ENCODE measurements at regions not wholly inside any gene's neighbourhood (a gene's known extent, or its start where the extent isn't known, plus 50 kb on each side); places are given as distances from the start of the nearest gene placed in this dataset.

GRCh38 chr15:69666441-69666882 lies 213.8 kb downstream of the RPLP1 start:
- H2BK20ac ChIP-seq (ENCODE audit: low read depth, low read length) = no peak overlapping the region
- no peak overlapping the region for H4K5ac ChIP-seq (ENCODE audit: low read depth, low read length)
- no peak overlapping the region for H3K27ac ChIP-seq (ENCODE audit: insufficient read depth, low read length)
- CTCF ChIA-PET = no interaction called here
- ATAC-seq (ENCODE audit: low read depth) = no peak
- no peak overlapping the region for H3K14ac ChIP-seq (replicated peaks; ENCODE audit: low read depth, low read length)
- dilution Hi-C loops (cut with HindIII; ENCODE audit: low sequenced_read_pairs, unreplicated experiment) (no loop called here), in situ Hi-C loops (cut with MboI; ENCODE audit: low sequenced_read_pairs) (no loop called here), intact Hi-C loops (cut with micrococcal nuclease) (no loop called here)
- H3K18ac ChIP-seq (ENCODE audit: low read depth, low read length) = no peak overlapping the region
- H3K9me3 ChIP-seq (ENCODE audit: control insufficient read depth, insufficient read depth, low read length) = no peaks in the 10 kb centered on the region
- 50% methylated on average over 1 of the region's 10 CpGs; no CpG with 5 or more reads in 1 of the 2 experiments for WGBS, 2 experiments (ENCODE audit: extremely low coverage in 2 of 2, insufficient read length in 1 of 2)
- peaks cover 2% of the 10 kb centered on the region; the same call in 1 of the 2 replicates for H3K9me1 ChIP-seq (ENCODE audit: insufficient read depth, low read length)
- no peaks in the 10 kb centered on the region for H3K79me1 ChIP-seq (ENCODE audit: low read depth in 1 of 2, low read length in 2 of 2)
- H3K4ac ChIP-seq (ENCODE audit: low read depth, low read length) = no peak overlapping the region
- no peak overlapping the region for H2AK5ac ChIP-seq (ENCODE audit: low read depth, low read length)
- DNase-seq = peak; percentile 31
- H3K56ac ChIP-seq (ENCODE audit: extremely low read depth, insufficient read depth, low read length) = no peak overlapping the region
- no peak overlapping the region for H2BK15ac ChIP-seq (ENCODE audit: low read depth, low read length)
- no peak overlapping the region for H3K9ac ChIP-seq (ENCODE audit: low read depth, low read length)
- H3K27me3 ChIP-seq (ENCODE audit: control insufficient read depth, insufficient read depth, low read length) = peaks cover 82% of the 10 kb centered on the region
- no peak overlapping the region for H2BK5ac ChIP-seq (ENCODE audit: low read depth, low read length, poor library complexity, severe bottlenecking)
- TF ChIP-seq MAFK (IDR thresholded peaks at IDR 0.05; ENCODE audit: low read depth, low read length) (no peak), RFX5 (IDR thresholded peaks at IDR 0.05; ENCODE audit: low read depth, low read length) (no peak), CTCF (conservative IDR thresholded peaks at IDR 0.05; ENCODE audit: low read depth, low read length) (no peak), RCOR1 (IDR thresholded peaks at IDR 0.05; ENCODE audit: insufficient replicate concordance, low read length) (no peak), MAZ (IDR thresholded peaks at IDR 0.05; ENCODE audit: borderline replicate concordance, low read depth, low read length) (no peak)
- H2BK120ac ChIP-seq (ENCODE audit: low read depth, low read length) = no peak overlapping the region
- no peak overlapping the region for H3K4me3 ChIP-seq (ENCODE audit: insufficient read depth, low read depth, low read length)
- H3K4me2 ChIP-seq (ENCODE audit: low read depth, low read length) = no peak overlapping the region
- H3K23ac ChIP-seq (ENCODE audit: low read depth, low read length) = no peak overlapping the region
- H4K8ac ChIP-seq (ENCODE audit: low read depth in 2 of 2, low read length in 2 of 2) = no peak overlapping the region
- no peaks in the 10 kb centered on the region for H3K36me3 ChIP-seq (ENCODE audit: control insufficient read depth, insufficient read depth, low read length)
- no TSS peak for BruUV-seq (replicated peaks)
- H2AK9ac ChIP-seq (replicated peaks; ENCODE audit: low read depth, low read length, poor library complexity) = no peak overlapping the region
- H4K91ac ChIP-seq (ENCODE audit: insufficient read depth, low read depth, low read length) = no peak overlapping the region
- H4K20me1 ChIP-seq (ENCODE audit: insufficient read depth, low read length) = no peaks in the 10 kb centered on the region; the same call in 1 of the 2 replicates
- POLR2A ChIA-PET (ENCODE audit: unreplicated experiment) = no interaction called here
- H2AFZ ChIP-seq (replicated peaks; ENCODE audit: low read length, poor library complexity) = no peak overlapping the region
- no peaks in the 10 kb centered on the region for H3K4me1 ChIP-seq (ENCODE audit: control insufficient read depth, insufficient read depth, low read length)
